Colonic mucosa (tissue), 4 donors: ENCODE measurements at regions not wholly inside any gene's neighbourhood (a gene's known extent, or its start where the extent isn't known, plus 50 kb on each side); places are given as distances from the start of the nearest gene placed in this dataset.
A peak's percentile ranks its signal among the peaks of the same experiment; 100 is the strongest.

Experiments used
- DNase-seq: peaks from one replicate; pipeline ENCODE4 v3.0.0-alpha.2; 2020
- H3K27ac ChIP-seq: fragments of 200-600 bp; one replicate; pipeline ENCODE4 v1.8.0; 2021
- H3K27me3 ChIP-seq: fragments of 200-600 bp; one replicate; pipeline ENCODE4 v1.8.0; 2021
- H3K36me3 ChIP-seq: fragments of 200-600 bp; one replicate; pipeline ENCODE4 v1.8.0; 2021
- H3K4me1 ChIP-seq: fragments of 200-600 bp; one replicate; pipeline ENCODE4 v1.8.0; 2021; ENCODE audit warnings: mild to moderate bottlenecking
- H3K4me3 ChIP-seq: fragments of 200-600 bp; one replicate; pipeline ENCODE4 v1.8.0; 2021
- H3K9ac ChIP-seq, 2 donors: one replicate each; pipeline ENCODE4 v1.7.0; 2013; ENCODE audit warnings: control low read depth in 2 of 2, low read depth in 2 of 2, low read length in 2 of 2
- H3K9me3 ChIP-seq: fragments of 200-600 bp; one replicate; pipeline ENCODE4 v1.8.0; 2021
- intact Hi-C: fragments of 100-400 bp; cut with DNase I; formaldehyde crosslinking; loops from one replicate; pipeline ENCODE4 v1.14.1; 2022
- TF ChIP-seq, protein P1 (sequence below): fragments of 200-600 bp; IDR thresholded peaks from one replicate; pipeline ENCODE4 v1.8.0; 2022; ENCODE audit warnings: antibody characterized with exemption, mild to moderate bottlenecking
- donor health status: healthy.
- donor health status: DM: no; HTN: no; CAD: no.
- donor health status: DM: no; HTN: no; CAD: no.

DNA sequence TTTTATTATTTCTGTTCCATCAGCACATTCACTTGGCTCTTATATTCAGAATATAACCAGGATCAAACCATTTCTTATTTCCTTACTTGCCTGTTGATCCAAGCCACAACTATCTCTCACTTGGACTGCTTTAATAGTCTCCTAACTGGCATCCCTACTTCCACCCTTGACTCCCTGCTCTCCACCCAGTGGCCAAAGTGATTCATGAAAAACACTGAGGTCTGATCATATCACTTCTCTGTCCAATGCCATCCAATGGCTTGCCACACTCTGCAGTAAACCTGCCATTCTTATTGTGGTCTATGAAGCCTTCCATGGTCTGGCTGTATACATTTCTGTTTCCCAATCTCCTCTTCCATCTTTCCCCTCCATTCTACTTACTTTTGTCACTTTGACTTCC, 576.1 kb downstream of the PDCD6IP start:
- no peaks in the 10 kb centered on the region for H3K27me3 ChIP-seq
- H3K27ac ChIP-seq, result no peak overlapping the region
- H3K36me3 ChIP-seq, result no peaks in the 10 kb centered on the region
- H3K9me3 ChIP-seq, result no peaks in the 10 kb centered on the region
- H3K4me3 ChIP-seq, result no peak overlapping the region
- intact Hi-C loops, result no loop called here
- no peak for DNase-seq
- TF ChIP-seq, protein P1, sequence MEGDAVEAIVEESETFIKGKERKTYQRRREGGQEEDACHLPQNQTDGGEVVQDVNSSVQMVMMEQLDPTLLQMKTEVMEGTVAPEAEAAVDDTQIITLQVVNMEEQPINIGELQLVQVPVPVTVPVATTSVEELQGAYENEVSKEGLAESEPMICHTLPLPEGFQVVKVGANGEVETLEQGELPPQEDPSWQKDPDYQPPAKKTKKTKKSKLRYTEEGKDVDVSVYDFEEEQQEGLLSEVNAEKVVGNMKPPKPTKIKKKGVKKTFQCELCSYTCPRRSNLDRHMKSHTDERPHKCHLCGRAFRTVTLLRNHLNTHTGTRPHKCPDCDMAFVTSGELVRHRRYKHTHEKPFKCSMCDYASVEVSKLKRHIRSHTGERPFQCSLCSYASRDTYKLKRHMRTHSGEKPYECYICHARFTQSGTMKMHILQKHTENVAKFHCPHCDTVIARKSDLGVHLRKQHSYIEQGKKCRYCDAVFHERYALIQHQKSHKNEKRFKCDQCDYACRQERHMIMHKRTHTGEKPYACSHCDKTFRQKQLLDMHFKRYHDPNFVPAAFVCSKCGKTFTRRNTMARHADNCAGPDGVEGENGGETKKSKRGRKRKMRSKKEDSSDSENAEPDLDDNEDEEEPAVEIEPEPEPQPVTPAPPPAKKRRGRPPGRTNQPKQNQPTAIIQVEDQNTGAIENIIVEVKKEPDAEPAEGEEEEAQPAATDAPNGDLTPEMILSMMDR, result no peak
- no peaks in the 10 kb centered on the region for H3K4me1 ChIP-seq
- H3K9ac ChIP-seq, result no peak overlapping the region

DNA sequence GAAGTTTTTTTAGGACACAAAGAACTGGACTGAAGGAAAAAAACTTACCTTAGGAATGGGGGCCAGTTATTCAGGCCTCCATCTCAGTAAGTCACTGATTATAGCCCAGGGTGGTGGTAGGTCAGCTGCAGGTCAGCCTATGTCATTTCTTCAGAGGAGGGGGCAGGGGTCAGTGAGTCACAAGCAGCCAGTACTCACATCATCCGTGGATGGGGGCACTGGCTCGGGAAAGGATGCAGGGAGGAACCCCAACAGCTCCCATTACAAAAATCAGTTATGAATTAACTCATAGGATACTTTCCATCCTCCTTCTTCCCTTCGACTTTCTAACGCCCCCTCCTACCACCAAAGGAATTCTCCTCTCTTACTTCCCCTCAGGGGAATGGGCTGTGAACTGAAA, 578.3 kb downstream of the PDCD6IP start:
- TF ChIP-seq, protein P1, result no peak
- Histone ChIP-seq H3K4me1 (no peaks in the 10 kb centered on the region), H3K9me3 (no peaks in the 10 kb centered on the region), H3K9ac (no peak overlapping the region), H3K27me3 (no peaks in the 10 kb centered on the region), H3K27ac (no peak overlapping the region), H3K4me3 (no peak overlapping the region), H3K36me3 (no peaks in the 10 kb centered on the region)
- intact Hi-C loops, result no loop called here
- no peak for DNase-seq

DNA sequence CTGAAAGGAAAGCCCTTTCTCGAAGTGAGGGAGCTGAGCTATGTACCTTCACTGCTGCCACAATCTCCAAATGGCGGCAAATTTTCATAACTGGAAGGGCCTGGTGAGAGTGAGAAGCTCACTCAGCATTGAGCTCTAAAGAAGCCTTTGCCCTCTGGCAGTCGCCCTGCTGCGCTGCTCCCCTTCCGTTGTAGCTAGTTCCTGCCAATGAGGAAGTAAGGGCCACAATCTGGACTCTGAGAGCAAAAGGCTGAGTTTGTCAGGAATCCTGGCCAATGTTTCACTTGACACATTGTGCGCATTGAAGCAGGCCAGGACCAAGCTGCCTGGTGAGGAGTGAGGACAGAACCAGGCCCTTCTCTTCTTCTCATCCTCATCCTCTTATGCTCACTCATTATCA, 579.5 kb downstream of the PDCD6IP start:
- H3K4me3 ChIP-seq, result no peak overlapping the region
- no peak overlapping the region for H3K27ac ChIP-seq
- intact Hi-C loops, result no loop called here
- no peaks in the 10 kb centered on the region for H3K36me3 ChIP-seq
- H3K27me3 ChIP-seq, result no peaks in the 10 kb centered on the region
- no peaks in the 10 kb centered on the region for H3K4me1 ChIP-seq
- no peaks in the 10 kb centered on the region for H3K9me3 ChIP-seq
- TF ChIP-seq, protein P1, result no peak
- peak; percentile 79 for DNase-seq
- H3K9ac ChIP-seq, result no peak overlapping the region

DNA sequence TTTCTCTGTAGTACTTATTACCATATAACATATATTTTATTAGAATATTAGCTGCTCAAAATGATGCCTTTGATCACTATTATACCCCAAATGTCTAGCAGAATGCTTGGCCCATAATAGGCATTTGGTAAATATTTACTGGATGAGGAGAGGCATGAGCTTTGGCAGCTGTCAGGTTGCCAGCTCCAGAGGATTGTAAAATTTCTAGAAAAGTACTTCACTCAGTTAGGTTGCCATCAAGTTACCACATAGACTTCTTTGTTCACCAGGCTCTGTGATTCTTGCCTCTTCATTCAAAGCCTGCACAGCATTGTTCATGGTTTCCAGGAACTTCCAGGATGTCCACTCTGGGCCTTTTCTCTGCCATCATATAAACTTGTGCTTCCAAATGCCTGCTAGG, 582.8 kb downstream of the PDCD6IP start:
- Histone ChIP-seq H3K27me3 (no peaks in the 10 kb centered on the region), H3K4me3 (no peak overlapping the region), H3K9ac (no peak overlapping the region), H3K27ac (no peak overlapping the region), H3K36me3 (no peaks in the 10 kb centered on the region), H3K9me3 (no peaks in the 10 kb centered on the region), H3K4me1 (no peaks in the 10 kb centered on the region)
- peak; percentile 45 for DNase-seq
- intact Hi-C loops, result no loop called here
- TF ChIP-seq, protein P1, result no peak

DNA sequence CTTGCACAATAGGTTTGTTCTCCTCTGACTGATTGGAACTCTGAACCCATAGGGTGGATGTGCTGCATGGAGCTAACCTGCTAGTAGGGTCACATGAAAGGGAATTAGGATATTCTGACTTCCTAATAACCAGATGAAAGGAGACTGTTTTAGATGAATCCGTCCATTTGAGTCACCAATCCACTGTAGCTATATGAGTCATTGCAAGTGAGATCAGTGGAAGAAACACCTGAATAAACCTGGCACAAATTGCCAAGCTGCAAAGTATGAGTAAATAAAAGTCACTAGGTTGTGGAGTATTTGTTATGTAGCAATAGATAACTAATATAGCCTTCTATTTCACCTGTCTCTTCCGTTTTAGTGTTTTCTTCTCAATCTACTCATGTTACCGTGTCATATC, 584.4 kb downstream of the PDCD6IP start:
- no peak overlapping the region for H3K27ac ChIP-seq
- no peak for DNase-seq
- H3K9ac ChIP-seq, result no peak overlapping the region
- TF ChIP-seq, protein P1, result no peak
- no peak overlapping the region for H3K4me3 ChIP-seq
- no peaks in the 10 kb centered on the region for H3K4me1 ChIP-seq
- intact Hi-C loops, result no loop called here
- H3K36me3 ChIP-seq, result no peaks in the 10 kb centered on the region
- no peaks in the 10 kb centered on the region for H3K27me3 ChIP-seq
- no peaks in the 10 kb centered on the region for H3K9me3 ChIP-seq

DNA sequence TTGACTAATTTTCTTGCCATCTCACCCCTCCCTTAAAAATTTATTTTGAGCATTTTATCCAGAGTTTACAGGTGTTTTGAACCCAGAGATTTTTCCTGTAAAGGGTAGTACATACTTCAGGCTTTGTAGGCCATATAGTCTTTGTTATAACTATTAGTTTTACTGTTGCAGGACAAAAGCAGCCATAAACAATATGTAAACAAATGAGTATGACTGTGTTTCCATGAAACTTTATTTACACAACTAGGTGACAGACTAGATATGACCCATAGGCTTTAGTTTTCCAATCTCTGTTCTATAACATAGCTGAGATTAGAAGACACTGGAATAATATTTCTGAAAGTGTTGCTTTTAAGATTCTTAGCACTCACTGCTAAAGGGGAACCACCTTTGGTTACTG, 587.9 kb downstream of the PDCD6IP start:
- intact Hi-C loops, result no loop called here

More for the DNA sequence above, 587.9 kb downstream of the PDCD6IP start:
- DNase-seq, result no peak
- TF ChIP-seq, protein P1, result no peak
- Histone ChIP-seq H3K4me3 (no peak overlapping the region), H3K4me1 (no peaks in the 10 kb centered on the region), H3K36me3 (no peaks in the 10 kb centered on the region), H3K27ac (no peak overlapping the region), H3K27me3 (no peaks in the 10 kb centered on the region), H3K9ac (no peak overlapping the region), H3K9me3 (no peaks in the 10 kb centered on the region)
